ENCODE measurements at regions not wholly inside any gene's neighbourhood (a gene's known extent, or its start where the extent isn't known, plus 50 kb on each side); places are given as distances from the start of the nearest gene placed in this dataset.

DNA sequence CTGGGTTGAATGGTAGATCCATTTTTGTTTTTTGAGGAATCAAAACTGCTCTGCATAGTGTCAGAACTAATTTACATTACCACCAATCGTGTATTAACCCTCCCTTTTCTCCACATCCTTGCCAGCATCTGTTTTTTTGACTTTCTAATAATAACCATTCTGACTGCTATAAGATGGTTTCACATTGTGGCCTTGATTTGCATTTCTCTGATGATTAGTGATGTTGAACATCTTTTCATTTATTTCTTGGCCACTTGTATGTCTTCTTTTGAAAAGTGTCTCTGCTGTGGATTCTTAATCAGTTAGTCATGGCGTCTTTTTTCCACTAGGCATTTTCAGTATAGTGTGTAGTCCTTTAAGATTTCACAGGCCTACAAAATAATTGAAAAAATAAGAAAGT, 2144.3 kb upstream of the C9orf72 start:
- Histone ChIP-seq H3K36me3 (no peaks in the 10 kb centered on the region), H2AFZ (replicated peaks) (no peak overlapping the region), H3K4me1 (no peaks in the 10 kb centered on the region), H3K27me3 (no peaks in the 10 kb centered on the region), H3F3A (ENCODE audit: low read depth) (no peaks in the 10 kb centered on the region), H3K9me3 (ENCODE audit: low read depth) (no peaks in the 10 kb centered on the region), H3K27ac (no peak overlapping the region), H3K9ac (no peak overlapping the region), H4K20me1 (ENCODE audit: low read depth) (no peaks in the 10 kb centered on the region), H3K4me2 (no peak overlapping the region), H3K4me3 (no peak overlapping the region), H3K79me2 (ENCODE audit: low read depth) (no peaks in the 10 kb centered on the region)
- no peaks in the 10 kb centered on the region for H3K4me1 Mint-ChIP-seq
- TF ChIP-seq, protein P1, sequence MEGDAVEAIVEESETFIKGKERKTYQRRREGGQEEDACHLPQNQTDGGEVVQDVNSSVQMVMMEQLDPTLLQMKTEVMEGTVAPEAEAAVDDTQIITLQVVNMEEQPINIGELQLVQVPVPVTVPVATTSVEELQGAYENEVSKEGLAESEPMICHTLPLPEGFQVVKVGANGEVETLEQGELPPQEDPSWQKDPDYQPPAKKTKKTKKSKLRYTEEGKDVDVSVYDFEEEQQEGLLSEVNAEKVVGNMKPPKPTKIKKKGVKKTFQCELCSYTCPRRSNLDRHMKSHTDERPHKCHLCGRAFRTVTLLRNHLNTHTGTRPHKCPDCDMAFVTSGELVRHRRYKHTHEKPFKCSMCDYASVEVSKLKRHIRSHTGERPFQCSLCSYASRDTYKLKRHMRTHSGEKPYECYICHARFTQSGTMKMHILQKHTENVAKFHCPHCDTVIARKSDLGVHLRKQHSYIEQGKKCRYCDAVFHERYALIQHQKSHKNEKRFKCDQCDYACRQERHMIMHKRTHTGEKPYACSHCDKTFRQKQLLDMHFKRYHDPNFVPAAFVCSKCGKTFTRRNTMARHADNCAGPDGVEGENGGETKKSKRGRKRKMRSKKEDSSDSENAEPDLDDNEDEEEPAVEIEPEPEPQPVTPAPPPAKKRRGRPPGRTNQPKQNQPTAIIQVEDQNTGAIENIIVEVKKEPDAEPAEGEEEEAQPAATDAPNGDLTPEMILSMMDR (IDR thresholded peaks at IDR 0.05): no peak
- no peak for TF ChIP-seq EZH2phosphoT487 (IDR thresholded peaks at IDR 0.05)
- no peak for TF ChIP-seq EZH2 (IDR thresholded peaks at IDR 0.05)
- no peak overlapping the region for H3K27ac Mint-ChIP-seq
- H3K36me3 Mint-ChIP-seq: no peaks in the 10 kb centered on the region
- H3K4me3 Mint-ChIP-seq: no peak overlapping the region
- no peaks in the 10 kb centered on the region for H3K27me3 Mint-ChIP-seq (ENCODE audit: insufficient read depth, low read depth)
- no peaks in the 10 kb centered on the region for H3K9me3 Mint-ChIP-seq
- DNase-seq (ENCODE audit: low spot score): no peak

DNA sequence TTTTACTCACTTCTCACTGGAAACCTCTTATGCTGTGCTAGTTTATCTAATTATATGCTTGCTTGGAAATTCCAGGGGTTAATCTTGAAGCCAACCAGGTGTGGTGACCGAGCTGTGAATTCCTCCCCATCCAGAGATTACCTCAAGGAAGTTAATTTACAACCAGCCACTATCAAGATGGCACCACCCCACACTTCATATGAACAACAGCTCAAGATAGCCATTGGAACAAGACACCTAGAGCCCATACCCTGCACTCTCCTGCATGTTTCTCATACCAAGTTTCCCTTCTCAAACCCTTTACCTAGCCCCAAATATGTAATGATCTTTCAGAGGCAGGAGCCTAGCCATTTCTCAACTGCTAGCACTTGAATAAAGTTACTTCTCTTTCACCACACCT, 2156.9 kb upstream of the C9orf72 start:
- no peaks in the 10 kb centered on the region for H3K36me3 Mint-ChIP-seq
- Histone ChIP-seq H3K27me3 (no peaks in the 10 kb centered on the region), H3K36me3 (no peaks in the 10 kb centered on the region), H4K20me1 (ENCODE audit: low read depth) (no peaks in the 10 kb centered on the region), H3K9me3 (ENCODE audit: low read depth) (no peaks in the 10 kb centered on the region), H3K4me1 (no peaks in the 10 kb centered on the region), H3F3A (ENCODE audit: low read depth) (no peaks in the 10 kb centered on the region), H2AFZ (replicated peaks) (no peak overlapping the region), H3K79me2 (ENCODE audit: low read depth) (no peaks in the 10 kb centered on the region), H3K27ac (no peak overlapping the region), H3K4me3 (no peak overlapping the region), H3K4me2 (no peak overlapping the region), H3K9ac (no peak overlapping the region)
- H3K4me3 Mint-ChIP-seq: no peak overlapping the region
- H3K4me1 Mint-ChIP-seq: no peaks in the 10 kb centered on the region
- TF ChIP-seq, protein P1 (IDR thresholded peaks at IDR 0.05): no peak
- TF ChIP-seq EZH2phosphoT487 (IDR thresholded peaks at IDR 0.05) (no peak), EZH2 (IDR thresholded peaks at IDR 0.05) (no peak)
- peaks cover 7% of the 10 kb centered on the region for H3K27me3 Mint-ChIP-seq (ENCODE audit: insufficient read depth, low read depth)
- no peaks in the 10 kb centered on the region for H3K9me3 Mint-ChIP-seq
- no peak overlapping the region for H3K27ac Mint-ChIP-seq
- no peak for DNase-seq (ENCODE audit: low spot score)

- no peaks in the 10 kb centered on the region for H3K36me3 ChIP-seq
- peaks cover 3% of the 10 kb centered on the region for H3K27me3 Mint-ChIP-seq (ENCODE audit: insufficient read depth, low read depth)
- DNase-seq (ENCODE audit: low spot score): no peak
These were observed 2167.2 kb upstream of the C9orf72 start for GRCh38 chr9:29740518-29740917.

More at GRCh38 chr9:29740518-29740917, 2167.2 kb upstream of the C9orf72 start:
- Mint-ChIP-seq H3K27ac (no peak overlapping the region), H3K36me3 (no peaks in the 10 kb centered on the region), H3K4me3 (no peak overlapping the region), H3K9me3 (no peaks in the 10 kb centered on the region), H3K4me1 (no peaks in the 10 kb centered on the region)
- Histone ChIP-seq H3K4me1 (no peaks in the 10 kb centered on the region), H3F3A (ENCODE audit: low read depth) (no peaks in the 10 kb centered on the region), H3K9ac (no peak overlapping the region), H3K4me3 (no peak overlapping the region), H3K4me2 (no peak overlapping the region), H4K20me1 (ENCODE audit: low read depth) (no peaks in the 10 kb centered on the region), H2AFZ (replicated peaks) (no peak overlapping the region), H3K79me2 (ENCODE audit: low read depth) (no peaks in the 10 kb centered on the region), H3K27ac (no peak overlapping the region), H3K27me3 (no peaks in the 10 kb centered on the region), H3K9me3 (ENCODE audit: low read depth) (no peaks in the 10 kb centered on the region)
- TF ChIP-seq EZH2phosphoT487 (IDR thresholded peaks at IDR 0.05) (no peak), EZH2 (IDR thresholded peaks at IDR 0.05) (no peak)
- TF ChIP-seq, protein P1 (IDR thresholded peaks at IDR 0.05): no peak

Data from neural progenitor cell (in vitro differentiated cells).